SJCRH30 (cell line): ENCODE measurements at regions not wholly inside any gene's neighbourhood (a gene's known extent, or its start where the extent isn't known, plus 50 kb on each side); places are given as distances from the start of the nearest gene placed in this dataset.

Source experiments
- DNase-seq, 2 experiments: peaks; one replicate each; pipeline ENCODE4 v3.0.0-alpha.2; 2015 to 2020
- H3K27ac ChIP-seq: fragments of 250-450 bp; sonication (Bioruptor Pico); 2 replicates; pipeline ENCODE4 v1.5.1; 2020; ENCODE audit warnings: mild to moderate bottlenecking, moderate library complexity
- H3K27me3 ChIP-seq: fragments of 250-450 bp; sonication (Bioruptor Pico); 2 replicates; pipeline ENCODE4 v1.5.1; 2020; ENCODE audit warnings: mild to moderate bottlenecking, moderate library complexity
- H3K36me3 ChIP-seq: fragments of 250-450 bp; sonication (Bioruptor Pico); 2 replicates; pipeline ENCODE4 v1.5.1; 2020; ENCODE audit warnings: mild to moderate bottlenecking, moderate library complexity
- H3K4me1 ChIP-seq: fragments of 250-450 bp; sonication (Bioruptor Pico); 2 replicates; pipeline ENCODE4 v1.5.1; 2020; ENCODE audit warnings: mild to moderate bottlenecking, moderate library complexity
- H3K4me3 ChIP-seq: fragments of 250-450 bp; sonication (Bioruptor Pico); 2 replicates; pipeline ENCODE4 v1.5.1; 2020; ENCODE audit warnings: mild to moderate bottlenecking, moderate library complexity
- H3K9me3 ChIP-seq: fragments of 250-450 bp; sonication (Bioruptor Pico); replicated peaks from 2 replicates; pipeline ENCODE4 v1.5.1; 2020; ENCODE audit warnings: mild to moderate bottlenecking, moderate library complexity

DNA sequence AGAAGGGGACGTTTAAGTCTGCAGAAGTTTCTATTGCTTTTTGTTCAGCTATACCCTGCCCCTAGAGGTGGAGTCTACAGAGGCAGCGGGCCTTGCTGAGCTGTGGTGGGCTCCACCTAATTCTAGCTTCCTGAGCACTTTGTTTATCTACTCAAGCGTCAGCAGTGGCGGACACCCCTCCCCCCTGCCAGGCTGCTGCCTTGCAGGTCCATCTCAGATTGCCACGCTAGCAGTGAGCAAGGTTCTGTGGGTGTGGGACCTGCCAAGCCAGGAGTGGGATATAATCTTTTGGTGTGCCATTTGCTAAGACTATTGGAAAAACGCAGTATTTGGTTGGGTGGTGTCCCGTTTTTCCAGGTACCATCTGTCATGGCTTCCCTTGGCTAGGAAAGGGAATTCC lies 147.3 kb upstream of the PRPS1L1 start:
- H3K36me3 ChIP-seq: no peaks in the 10 kb centered on the region
- DNase-seq: no peak
- H3K4me3 ChIP-seq: no peak overlapping the region
- H3K9me3 ChIP-seq: no peaks in the 10 kb centered on the region
- H3K27me3 ChIP-seq: no peaks in the 10 kb centered on the region
- H3K27ac ChIP-seq: no peak overlapping the region
- H3K4me1 ChIP-seq: peaks cover 19% of the 10 kb centered on the region

- Histone ChIP-seq H3K4me3 (no peak overlapping the region), H3K4me1 (peaks cover 20% of the 10 kb centered on the region), H3K27me3 (no peaks in the 10 kb centered on the region), H3K27ac (no peak overlapping the region), H3K9me3 (no peaks in the 10 kb centered on the region), H3K36me3 (no peaks in the 10 kb centered on the region)
- DNase-seq: no peak
These were observed 148.3 kb upstream of the PRPS1L1 start for GRCh38 chr7:18175801-18176450.

- Histone ChIP-seq H3K4me1 (peaks cover 20% of the 10 kb centered on the region), H3K27me3 (no peaks in the 10 kb centered on the region), H3K27ac (no peak overlapping the region), H3K4me3 (no peak overlapping the region), H3K36me3 (no peaks in the 10 kb centered on the region), H3K9me3 (no peaks in the 10 kb centered on the region)
- DNase-seq: no peak
These were observed 149.6 kb upstream of the PRPS1L1 start for GRCh38 chr7:18177129-18177814.

GRCh38 chr7:18177815-18178660 lies 150.4 kb upstream of the PRPS1L1 start:
- Histone ChIP-seq H3K27me3 (no peaks in the 10 kb centered on the region), H3K4me1 (peaks cover 20% of the 10 kb centered on the region), H3K9me3 (no peaks in the 10 kb centered on the region), H3K36me3 (no peaks in the 10 kb centered on the region), H3K27ac (peak overlapping the region; percentile 68), H3K4me3 (no peak overlapping the region)
- peak; percentile 84 to 88 for DNase-seq

DNA sequence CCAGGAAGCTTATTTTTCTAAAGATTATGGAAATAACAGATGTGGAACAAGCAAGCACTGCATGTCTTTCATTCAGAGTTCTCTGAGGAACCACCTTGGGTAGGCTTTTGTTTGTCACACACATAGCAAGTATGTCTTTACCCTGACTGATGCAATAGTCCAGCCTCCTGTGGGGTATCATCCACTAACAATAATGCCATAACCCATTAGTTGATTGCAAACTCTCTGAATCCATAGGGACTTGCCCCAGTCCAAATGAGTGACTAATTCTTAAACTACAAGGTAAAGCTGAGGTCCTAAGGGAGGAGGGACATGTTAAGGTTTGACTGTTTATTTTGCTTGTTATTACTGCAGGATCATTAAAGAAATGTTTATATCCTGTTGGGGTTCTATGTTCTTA lies 151.4 kb upstream of the PRPS1L1 start:
- H3K9me3 ChIP-seq: no peaks in the 10 kb centered on the region
- DNase-seq: peak; percentile 57 to 73
- no peaks in the 10 kb centered on the region for H3K36me3 ChIP-seq
- peak overlapping the region; percentile 68 for H3K27ac ChIP-seq
- no peak overlapping the region for H3K4me3 ChIP-seq
- no peaks in the 10 kb centered on the region for H3K27me3 ChIP-seq
- H3K4me1 ChIP-seq: peaks cover 20% of the 10 kb centered on the region

GRCh38 chr7:18180685-18181084 lies 153.0 kb upstream of the PRPS1L1 start:
- no peaks in the 10 kb centered on the region for H3K9me3 ChIP-seq
- peaks cover 20% of the 10 kb centered on the region for H3K4me1 ChIP-seq
- H3K36me3 ChIP-seq: no peaks in the 10 kb centered on the region
- no peak overlapping the region for H3K4me3 ChIP-seq
- H3K27ac ChIP-seq: no peak overlapping the region
- no peaks in the 10 kb centered on the region for H3K27me3 ChIP-seq
- no peak for DNase-seq

DNA sequence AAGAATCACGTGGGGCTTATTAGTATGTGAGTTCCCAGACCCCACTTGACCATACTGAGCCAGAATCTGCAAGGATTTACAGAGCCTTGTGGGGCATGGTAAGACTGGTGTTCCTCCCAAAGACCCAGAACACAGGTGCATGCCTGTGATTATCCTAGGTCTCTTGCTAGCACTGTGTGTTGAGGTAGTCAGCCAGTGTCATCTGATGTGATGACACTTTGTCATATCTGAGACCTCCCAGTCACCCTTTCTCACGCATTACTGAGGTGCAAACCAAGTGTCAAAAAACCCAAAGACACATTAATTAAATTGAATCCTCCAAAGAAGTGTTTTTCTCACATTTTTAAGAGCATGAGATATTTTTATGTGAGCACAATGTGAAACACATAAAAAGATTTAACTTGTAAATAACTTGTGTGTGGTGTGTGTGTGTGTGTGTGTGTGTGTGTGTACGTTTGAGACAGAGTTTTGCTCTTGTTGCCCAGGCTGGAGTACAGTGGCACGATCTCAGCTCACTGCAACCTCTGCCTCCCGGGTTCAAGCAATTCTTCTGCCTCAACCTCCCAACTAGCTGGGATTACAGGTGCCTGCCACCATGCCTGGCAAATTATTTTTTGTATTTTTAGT lies 162.0 kb upstream of the PRPS1L1 start:
- no peak overlapping the region for H3K27ac ChIP-seq
- no peak overlapping the region for H3K4me3 ChIP-seq
- H3K27me3 ChIP-seq: no peaks in the 10 kb centered on the region
- H3K36me3 ChIP-seq: no peaks in the 10 kb centered on the region
- no peaks in the 10 kb centered on the region for H3K9me3 ChIP-seq
- DNase-seq: no peak
- no peaks in the 10 kb centered on the region for H3K4me1 ChIP-seq

DNA sequence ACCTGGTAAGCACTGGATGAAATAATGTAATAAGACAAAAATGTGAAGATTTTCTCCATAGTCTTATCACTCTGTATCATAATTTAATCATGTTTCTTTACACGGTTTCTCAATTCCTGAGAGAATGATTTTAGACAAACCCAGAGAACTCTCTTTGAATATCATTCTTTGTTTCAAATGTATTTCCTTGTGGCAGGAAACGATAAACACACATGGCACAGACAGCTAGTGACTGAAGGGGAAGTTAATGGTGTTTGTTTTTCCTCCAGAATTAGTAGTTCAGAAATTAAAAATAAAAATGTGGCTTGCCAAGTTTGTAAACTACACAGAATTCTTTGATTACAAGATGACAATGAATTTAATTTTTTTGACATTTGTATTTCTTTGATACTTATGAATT lies 163.7 kb upstream of the PRPS1L1 start:
- Histone ChIP-seq H3K9me3 (no peaks in the 10 kb centered on the region), H3K4me1 (no peaks in the 10 kb centered on the region), H3K27me3 (no peaks in the 10 kb centered on the region), H3K27ac (no peak overlapping the region), H3K4me3 (no peak overlapping the region), H3K36me3 (no peaks in the 10 kb centered on the region)
- no peak for DNase-seq

DNA sequence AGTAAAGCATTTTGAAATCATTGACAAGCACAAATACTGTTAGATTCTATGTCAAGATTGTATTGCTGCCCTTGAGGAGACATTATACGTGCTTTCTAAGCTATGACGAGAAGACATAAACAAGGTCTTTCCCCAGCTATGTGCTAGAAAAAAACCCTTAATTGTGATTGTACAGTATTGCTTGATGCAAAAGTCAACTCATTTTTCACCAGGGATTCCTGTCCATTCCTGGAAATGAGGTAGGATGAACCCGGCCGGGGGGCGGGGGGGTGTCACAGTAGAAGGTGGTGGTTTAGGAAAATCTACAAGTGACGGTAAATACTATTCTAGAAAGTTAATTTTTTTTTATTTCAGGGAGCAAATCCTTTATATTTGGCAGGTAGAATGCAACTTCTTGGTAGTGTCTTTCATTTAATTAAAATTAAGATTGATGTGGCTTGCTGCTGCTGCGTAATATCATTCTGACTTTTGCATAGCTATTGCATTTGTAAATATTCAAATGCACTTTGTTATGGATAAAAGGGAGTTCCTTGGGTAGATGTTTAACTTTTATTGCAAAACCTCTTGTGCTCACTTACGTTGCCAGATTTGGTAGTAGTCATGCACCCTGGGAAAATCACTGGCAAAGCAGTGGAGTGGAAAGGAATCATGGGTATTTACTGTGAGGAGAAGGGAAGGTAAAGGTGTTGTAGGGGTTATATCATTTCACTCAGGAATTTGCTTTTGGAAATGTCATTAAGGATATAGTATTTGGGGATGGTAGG lies 164.4 kb upstream of the PRPS1L1 start:
- Histone ChIP-seq H3K36me3 (no peaks in the 10 kb centered on the region), H3K4me1 (no peaks in the 10 kb centered on the region), H3K27ac (no peak overlapping the region), H3K4me3 (no peak overlapping the region), H3K27me3 (no peaks in the 10 kb centered on the region), H3K9me3 (no peaks in the 10 kb centered on the region)
- DNase-seq: no peak

- no peaks in the 10 kb centered on the region for H3K36me3 ChIP-seq
- H3K9me3 ChIP-seq: no peaks in the 10 kb centered on the region
- H3K4me3 ChIP-seq: no peak overlapping the region
- H3K27ac ChIP-seq: no peak overlapping the region
- H3K27me3 ChIP-seq: no peaks in the 10 kb centered on the region
- no peaks in the 10 kb centered on the region for H3K4me1 ChIP-seq
- DNase-seq: no peak
These were observed 167.0 kb upstream of the PRPS1L1 start for GRCh38 chr7:18194616-18195015.

DNA sequence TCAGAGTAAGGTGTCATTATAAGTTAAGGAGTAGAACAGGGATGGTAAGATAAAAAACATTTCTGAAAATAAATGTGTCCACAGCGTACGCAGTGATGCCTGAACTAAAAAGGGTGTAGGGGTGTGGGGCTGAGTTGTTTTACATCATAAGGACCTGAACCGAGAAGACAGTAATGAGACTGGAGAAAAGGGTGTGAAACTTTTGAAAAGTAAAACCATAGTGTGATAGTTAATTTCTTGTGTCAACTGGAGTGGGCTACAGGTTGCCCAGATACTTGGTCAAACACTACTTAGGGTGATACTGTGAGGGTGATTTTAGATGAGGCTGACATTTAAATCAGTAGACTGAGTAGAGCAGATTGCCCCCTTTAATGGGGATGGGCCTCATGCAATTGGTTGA lies 169.0 kb upstream of the PRPS1L1 start:
- Histone ChIP-seq H3K4me3 (no peak overlapping the region), H3K27ac (no peak overlapping the region), H3K9me3 (no peaks in the 10 kb centered on the region), H3K4me1 (no peaks in the 10 kb centered on the region), H3K27me3 (no peaks in the 10 kb centered on the region), H3K36me3 (no peaks in the 10 kb centered on the region)
- no peak for DNase-seq

GRCh38 chr7:18198868-18199267 lies 171.2 kb upstream of the PRPS1L1 start:
- Histone ChIP-seq H3K27ac (no peak overlapping the region), H3K36me3 (no peaks in the 10 kb centered on the region), H3K9me3 (no peaks in the 10 kb centered on the region), H3K27me3 (no peaks in the 10 kb centered on the region), H3K4me3 (no peak overlapping the region), H3K4me1 (no peaks in the 10 kb centered on the region)
- no peak for DNase-seq

GRCh38 chr7:18200266-18200665 lies 172.6 kb upstream of the PRPS1L1 start:
- Histone ChIP-seq H3K27me3 (no peaks in the 10 kb centered on the region), H3K4me3 (no peak overlapping the region), H3K9me3 (no peaks in the 10 kb centered on the region), H3K36me3 (no peaks in the 10 kb centered on the region), H3K4me1 (no peaks in the 10 kb centered on the region), H3K27ac (no peak overlapping the region)
- DNase-seq: no peak

DNA sequence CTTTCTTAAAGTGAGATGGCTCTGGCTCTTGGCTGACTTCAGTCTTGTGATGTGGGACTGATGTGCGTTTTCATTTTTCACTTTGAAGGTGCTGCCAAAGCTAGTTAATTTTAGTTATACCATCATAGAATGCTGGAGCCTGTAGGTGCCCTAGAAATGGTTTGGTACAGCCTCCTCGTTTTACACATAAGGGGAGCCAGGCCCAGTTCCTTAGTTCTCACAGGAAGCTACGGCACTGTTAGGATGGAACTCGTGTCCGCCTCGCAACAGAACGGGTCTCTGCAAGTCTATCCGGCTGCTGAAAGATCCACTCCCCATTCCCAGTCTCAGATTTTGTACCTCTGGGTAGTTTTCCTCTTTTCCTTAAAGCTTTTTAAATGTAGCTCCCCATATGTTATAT lies 173.2 kb upstream of the PRPS1L1 start:
- Histone ChIP-seq H3K36me3 (no peaks in the 10 kb centered on the region), H3K4me3 (no peak overlapping the region), H3K27me3 (no peaks in the 10 kb centered on the region), H3K27ac (no peak overlapping the region), H3K9me3 (no peaks in the 10 kb centered on the region), H3K4me1 (no peaks in the 10 kb centered on the region)
- no peak for DNase-seq
